NOMO-1 (cell line): ENCODE measurements at regions not wholly inside any gene's neighbourhood (a gene's known extent, or its start where the extent isn't known, plus 50 kb on each side); places are given as distances from the start of the nearest gene placed in this dataset.
A peak's percentile ranks its signal among the peaks of the same experiment; 100 is the strongest.
"Not testable (repeated sequence)": the region's sequence is repeated elsewhere in the genome, so short reads cannot be mapped to it uniquely, and the experiment has no call there.

Source experiments
- DNase-seq, 2 experiments: peaks; one replicate each; lab custom pipeline; 2025; ENCODE audit not compliant: unreplicated experiment in 2 of 2; lab: John Stamatoyannopoulos, UW

DNA sequence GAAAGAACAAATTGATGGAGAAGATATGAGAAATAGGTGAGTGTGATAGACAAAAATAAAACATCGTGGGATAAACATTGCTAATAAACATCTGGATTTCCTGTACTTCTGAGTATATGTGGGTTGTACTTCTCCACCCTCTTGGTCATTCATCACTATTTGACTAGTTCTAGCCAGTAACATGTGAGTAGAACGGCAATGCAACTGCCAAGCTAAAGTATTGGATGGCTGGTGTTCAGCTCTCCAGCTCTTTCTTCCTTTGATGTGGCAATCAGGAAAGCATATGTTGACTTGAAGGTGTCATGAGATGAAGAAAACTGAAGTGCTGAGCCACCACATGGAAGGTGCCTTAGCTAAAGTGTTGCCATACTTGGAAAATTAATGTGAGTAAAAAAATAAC lies 144.9 kb downstream of the SCG2 start:
- no peak for DNase-seq

DNA sequence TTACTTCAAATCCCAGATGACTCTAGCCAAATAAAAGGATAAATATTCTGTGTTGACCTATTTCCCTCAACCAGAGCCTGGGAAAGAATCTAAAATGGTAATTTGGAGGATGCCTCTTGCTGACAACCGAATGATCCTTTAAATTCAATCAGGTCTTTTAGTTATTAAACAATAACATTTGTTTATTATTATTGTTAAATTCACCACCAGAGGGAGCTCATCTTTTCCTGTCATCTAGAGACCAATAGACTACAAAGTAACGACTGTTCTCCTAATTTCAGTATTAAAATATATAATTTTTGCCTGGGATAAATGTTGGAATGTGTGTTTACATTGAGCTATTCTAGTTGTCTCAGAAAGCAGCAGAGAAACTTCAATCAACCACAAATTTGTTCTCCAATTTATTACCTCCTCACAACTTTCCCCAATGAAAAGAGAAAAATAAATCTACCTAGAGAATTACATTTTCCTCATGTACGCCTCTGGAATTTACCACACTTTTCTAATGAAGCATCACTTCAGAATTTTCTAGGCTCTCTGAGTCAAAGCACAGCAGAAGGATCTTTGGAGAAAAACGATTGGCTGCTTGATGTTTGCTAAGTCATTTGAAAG lies 142.7 kb downstream of the SCG2 start:
- DNase-seq = no peak

DNA sequence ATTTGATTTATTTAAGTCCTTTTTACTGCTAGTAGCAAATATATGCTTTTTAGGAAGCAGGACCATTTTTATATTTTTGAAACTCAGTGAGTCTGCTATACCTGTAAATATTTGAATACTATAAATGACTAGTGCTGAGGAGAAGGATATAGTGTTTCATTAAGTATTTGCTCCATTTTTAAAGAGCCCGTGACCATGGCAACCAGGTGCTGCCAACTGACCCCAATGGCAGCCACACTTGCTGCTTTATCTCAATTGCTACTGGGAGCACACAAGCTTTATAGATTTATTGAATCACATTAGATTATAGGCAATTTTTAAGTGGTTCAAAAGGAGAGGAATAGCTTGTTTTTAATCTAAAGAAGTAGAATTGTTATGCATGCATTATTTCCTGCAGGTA lies 142.0 kb downstream of the SCG2 start:
- no peak for DNase-seq

DNA sequence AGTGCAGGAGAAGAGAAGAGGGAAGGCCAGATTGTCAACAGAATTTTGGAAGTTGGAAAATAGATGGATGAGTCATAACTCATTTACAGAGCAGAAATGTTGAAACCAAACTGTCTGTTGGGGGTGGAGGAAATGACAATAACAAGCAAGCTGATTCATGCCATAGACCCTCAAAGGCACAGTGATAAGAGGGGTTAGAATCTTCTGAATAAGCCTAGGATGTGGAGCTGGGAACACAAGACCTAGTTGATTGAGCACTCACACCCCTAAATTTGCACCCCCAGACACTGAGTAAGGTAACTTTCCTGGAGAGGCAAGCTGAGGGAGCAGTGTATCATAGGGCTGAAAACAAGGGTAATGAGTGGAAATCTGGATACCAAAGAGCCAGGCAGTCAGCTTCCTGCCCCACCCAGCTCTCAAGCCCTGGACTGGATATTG lies 141.4 kb downstream of the SCG2 start:
- peak; percentile 69 to 79 for DNase-seq

DNA sequence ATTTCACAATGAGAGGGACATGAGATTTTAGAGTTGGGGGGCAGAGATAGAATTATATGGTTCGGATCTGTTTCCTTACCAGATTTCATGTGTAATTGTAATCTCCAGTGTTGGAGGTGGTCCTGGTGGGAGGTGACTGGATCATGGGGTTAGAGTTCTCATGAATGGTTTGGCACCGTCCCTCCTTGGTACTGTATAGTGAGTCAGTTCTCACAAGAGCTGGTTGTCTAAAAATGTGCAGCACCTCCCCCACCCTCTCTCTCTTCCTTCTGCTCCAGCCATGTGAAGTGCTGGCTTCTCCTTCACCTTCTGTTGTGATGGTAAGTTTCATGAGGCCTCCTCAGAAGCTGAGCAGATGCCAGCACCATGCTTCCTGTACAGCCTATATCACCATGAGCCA lies 138.1 kb downstream of the SCG2 start:
- DNase-seq = no peak

DNA sequence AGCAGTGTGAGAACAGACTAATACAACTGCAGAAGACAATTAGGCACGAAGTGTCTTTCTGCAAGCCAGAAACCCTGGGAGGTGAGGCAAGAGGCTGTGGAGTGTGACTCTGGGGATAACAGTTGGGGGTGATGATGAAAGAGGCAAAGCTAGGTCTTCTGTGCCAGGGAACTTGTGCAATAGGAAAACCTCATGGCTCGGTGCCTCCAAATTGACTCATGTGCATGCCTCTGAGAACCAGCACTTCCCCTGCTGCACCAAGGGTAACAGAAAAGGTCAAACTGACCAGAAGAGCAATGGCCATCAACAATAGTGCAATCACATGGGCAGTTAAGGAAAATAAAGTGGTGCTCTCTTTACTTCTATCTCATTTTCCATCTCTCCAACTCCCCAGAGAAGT lies 136.4 kb downstream of the SCG2 start:
- DNase-seq = peak; percentile 93 to 98

DNA sequence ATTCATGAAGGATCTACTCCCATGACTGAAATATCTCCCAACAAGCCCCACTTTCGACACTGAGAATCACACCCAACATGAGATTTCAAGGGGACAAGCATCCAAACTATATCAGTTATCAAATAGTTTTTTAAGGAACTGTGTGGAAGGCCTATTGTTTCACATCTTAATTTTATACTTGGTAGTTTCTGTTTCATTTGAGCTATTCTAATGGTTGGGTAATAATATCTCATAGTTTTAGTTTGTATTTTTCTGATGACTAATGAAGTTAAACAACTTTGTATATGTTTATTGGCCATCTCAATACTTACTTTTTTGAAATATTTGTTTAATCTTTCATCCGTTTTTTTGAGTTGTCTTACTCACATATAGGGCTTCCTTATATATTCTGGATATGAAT lies 135.0 kb downstream of the SCG2 start:
- peak in 1 of 2 experiments; percentile 31 for DNase-seq

DNA sequence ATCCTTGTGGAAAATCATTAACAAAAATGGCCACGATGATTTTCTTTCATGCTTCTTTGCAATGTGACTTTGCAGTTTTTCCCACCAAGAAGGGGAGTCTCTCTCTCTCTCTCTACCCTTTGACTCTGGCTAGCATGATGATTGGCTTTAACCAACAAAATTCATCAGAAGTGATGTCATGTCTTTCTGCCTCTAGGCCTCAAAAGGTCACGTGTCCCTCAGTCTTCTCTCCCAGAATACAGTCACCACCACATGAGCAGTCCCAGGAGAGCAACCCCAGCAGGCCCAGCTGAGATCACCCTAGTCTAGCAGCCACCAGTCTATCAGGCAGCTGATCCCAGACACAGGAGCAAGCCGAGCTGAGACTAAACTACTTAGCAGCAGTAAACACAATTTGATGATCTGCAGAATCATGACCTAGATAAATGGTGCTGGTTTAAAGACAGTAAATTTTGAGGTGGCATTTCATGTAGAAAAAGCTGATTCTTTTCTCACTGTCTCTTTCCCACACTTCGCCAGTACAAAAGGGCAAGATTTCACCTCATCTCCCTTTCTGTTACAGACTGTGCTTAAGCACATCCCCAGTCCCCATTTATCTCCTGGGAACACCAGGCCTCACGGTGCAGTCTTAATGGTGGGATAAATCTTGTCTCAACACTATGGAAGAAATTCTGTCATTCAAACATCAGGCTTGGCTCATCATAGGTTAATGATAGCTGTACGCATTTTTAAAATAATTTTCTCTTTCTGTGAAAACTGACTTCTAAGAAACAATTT lies 132.7 kb downstream of the SCG2 start:
- DNase-seq = no peak

DNA sequence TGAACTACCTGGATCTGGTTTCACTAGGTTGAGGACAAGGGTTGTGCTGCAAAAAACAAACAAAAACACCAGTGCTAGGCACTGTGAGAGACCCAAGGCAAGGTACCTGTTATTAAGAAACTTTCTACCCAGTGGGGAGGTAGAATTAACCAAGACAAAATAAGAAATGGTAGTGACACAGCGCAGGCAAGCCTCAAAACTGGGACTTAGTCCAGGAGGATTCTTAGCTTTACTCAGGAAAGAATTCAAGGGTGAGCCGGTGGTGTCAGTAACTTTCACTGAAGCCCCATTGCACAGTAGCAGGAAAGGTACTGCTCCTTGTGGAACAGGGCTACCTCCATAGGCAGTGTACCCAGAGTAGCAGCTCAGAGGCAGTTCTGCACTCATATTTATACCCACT lies 131.6 kb downstream of the SCG2 start:
- DNase-seq = no peak

DNA sequence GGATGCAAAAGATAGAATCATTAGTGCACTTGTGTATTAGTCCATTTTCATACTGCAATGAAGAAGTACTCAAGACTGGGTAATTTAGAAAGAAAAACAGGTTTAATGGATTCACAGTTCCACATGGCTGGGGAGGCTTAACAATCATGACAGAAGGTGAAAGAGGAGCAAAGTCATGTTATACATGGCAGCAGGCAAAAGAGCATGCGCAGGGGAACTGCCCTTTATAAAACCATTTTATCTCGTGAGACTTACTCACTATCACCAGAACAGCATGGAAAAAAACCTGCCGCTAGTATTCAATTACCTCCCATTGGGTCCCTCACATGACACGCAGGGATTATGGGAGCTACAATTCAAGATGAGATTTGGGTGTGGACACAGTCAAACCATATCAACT lies 129.4 kb downstream of the SCG2 start:
- no peak for DNase-seq

DNA sequence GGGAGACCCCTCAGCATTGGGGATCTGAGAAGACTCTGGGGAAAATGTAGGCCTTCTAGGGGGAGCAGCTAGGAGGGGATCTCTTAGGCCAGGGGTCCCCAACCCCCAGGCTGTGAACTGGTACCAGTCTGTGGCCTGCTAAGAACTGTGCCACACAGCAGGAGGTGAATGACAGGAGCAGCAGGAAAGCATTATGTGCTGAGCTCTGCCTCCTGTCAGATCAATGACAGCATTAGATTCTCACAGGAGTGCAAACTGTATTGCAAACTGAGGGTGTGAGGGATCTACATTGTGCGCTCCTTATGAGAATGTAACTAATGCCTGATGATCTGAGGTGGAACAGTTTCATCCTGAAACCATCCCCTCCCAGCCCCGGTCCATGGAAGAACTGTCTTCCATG lies 127.3 kb downstream of the SCG2 start:
- DNase-seq = no peak

DNA sequence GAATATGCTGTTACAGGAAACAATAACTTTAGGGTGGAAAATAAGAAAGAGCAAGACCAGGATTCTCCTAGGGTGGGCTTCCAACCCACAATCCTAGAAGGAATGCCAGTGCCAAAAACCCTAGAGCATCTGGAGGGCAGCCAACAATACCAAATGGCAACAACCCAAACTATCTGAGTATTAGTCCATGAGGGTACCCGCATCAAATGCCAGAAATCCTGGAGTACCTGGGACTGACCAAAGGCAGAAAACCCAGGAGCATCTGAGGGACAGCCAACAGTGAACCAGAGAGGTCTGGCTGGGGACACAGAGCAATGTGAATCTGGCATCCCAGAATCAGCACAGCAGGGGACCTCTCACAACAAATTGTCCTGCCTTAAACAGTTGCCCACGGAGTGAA lies 126.3 kb downstream of the SCG2 start:
- no peak for DNase-seq

DNA sequence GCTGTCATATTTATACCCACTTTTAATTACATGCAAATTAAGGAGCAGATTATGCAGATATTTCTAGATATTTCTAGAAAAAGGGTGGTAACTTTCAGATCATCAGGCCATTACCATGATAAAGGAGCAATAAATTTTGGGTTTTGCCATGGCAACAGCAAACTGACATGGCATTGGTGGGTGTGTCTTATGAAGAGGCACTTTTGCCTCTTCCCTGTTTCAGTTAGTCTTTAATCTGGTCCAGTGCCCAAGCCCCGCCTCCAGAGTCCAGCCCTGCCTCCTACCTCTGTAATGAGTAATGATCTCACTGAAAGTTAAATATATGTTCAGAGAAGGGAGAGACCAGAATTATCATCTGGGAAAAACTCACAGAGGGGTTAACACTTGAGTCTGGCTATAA lies 124.8 kb downstream of the SCG2 start:
- DNase-seq = no peak

DNA sequence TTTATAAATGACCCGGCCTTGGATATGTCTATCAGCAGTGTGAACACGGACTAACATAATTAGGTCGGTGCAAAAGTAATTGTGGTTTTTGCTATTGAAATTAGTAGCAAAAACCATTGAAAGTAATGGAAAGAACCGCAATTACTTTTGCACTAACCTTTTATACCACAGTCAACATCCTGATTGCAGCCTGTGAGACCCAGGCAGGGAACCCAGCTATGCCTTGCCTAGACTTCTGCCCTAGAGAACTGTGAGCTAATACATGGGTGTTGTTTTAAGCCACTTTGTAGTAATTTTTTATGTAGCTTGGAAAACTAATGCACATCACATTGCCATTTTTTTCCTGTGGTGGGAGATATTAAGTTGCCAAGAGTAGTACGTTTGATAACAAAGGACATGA lies 120.7 kb downstream of the SCG2 start:
- no peak for DNase-seq

DNA sequence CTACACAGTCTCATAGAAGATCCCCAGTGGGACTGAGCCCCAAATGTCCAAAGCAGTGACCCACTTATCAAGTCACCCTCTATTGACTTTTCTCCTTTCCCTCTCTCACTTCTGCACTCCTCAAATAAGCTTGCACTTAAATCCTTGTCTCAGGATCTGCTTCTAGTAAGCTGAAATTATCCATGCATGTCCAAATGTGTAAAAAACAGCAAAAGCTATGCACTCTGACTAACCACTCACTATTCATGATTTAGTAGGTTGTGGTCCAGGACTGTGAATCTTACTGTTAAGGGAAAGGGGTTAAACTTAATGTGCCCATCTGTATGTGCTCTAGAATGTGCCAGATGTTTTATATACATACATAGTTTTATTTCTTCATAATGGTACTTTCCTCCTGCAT lies 115.4 kb downstream of the SCG2 start:
- DNase-seq = no peak

DNA sequence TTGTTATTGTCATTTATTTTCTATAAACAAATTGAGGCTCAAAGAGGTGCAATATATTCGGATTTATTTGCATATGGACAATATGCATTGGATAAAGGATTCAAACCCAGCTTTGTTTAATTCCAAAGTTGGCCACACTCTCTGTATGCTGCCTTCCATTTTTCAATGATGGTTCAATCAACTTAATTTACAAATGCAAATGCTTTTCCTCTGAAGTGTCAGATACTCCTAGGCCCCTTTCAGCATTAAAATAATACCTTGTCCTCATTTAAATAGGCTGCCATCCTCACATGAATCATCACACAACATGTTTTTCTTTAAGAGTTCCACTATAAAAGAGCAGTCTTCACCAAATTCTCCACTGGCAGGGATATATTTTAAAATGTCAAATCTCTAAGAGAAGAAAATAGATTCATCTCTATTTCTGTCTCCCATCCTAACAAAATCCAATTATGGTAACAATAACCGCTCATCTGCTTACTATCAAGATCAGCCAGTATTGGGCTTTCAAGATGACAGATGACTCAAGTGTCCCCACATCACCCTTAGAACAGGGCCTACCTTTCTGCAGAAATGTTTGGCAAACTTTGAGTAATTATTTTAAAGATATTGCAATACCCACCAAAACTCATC lies 114.8 kb downstream of the SCG2 start:
- DNase-seq = no peak

DNA sequence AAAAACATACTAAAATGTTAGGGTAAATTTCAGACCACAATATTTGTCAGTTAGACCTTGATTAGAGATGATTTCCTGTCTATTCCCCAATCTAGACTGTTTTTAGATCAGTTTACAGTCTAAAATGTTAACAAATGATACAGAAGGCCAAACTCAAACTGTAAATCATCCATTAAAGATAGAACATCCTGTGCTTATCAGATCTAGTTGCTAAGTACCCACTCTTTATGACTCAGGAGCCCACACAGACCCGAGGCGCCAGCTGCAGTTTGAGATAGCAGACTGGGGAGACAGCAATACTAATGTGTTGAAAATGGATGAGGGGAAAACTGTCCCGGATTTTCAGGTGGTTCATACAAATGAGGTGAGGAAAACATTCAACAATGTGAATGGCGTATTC lies 113.3 kb downstream of the SCG2 start:
- DNase-seq = no peak

DNA sequence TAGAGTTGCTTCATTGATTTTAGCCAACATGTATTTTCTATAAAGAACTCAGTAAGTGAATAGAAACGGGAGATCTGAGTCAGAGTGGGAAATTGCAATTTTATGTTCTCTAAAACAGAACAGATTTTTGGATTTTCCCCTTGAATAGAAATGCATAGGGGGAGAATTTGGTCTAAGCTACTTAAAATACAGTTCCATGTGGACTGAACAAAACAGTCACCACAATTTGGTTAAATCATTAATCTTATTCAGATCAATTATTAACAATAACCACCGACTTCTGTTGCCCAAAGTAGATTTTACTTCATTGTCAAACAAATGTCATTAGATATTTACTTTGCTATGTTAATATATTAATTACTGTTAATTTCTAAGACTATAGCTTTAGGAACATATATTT lies 107.7 kb downstream of the SCG2 start:
- DNase-seq = no peak

DNA sequence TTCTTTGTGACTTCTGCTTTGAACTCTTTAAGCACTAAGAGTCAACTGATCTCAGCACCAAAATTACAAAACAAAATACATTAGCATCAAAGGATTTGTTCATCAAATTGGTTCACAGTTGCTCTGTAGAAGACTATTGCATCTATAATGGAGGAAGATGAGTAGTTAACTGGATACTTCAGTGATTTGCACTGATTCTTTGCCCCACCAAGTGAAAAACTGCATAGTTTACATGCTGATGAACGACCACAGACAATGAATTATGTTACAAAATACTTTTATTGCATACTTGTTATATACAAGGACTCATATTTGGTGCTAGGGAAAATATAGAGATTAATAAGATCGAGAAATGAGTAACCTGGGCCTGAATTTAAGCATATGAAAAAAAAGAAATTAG lies 107.2 kb downstream of the SCG2 start:
- DNase-seq = no peak

DNA sequence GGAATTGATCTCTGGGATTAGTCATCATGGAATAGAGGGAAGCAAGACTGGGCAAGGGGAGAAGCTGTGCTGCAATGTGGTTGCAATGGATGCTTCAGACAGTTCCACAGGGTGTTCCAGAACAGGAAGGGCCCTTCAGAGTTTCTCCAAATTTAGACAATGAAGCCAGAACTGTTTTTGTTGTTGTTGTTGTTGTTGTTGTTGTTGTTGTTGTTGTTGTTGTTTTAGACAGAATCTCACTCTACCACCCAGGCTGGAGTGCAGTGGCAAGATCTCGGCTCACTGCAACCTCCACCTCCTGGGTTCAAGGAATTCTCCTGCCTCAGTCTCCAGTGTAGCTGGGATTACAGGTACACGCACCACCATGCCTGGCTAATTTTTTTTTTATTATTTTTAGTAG lies 105.3 kb downstream of the SCG2 start:
- DNase-seq = not testable (repeated sequence)

DNA sequence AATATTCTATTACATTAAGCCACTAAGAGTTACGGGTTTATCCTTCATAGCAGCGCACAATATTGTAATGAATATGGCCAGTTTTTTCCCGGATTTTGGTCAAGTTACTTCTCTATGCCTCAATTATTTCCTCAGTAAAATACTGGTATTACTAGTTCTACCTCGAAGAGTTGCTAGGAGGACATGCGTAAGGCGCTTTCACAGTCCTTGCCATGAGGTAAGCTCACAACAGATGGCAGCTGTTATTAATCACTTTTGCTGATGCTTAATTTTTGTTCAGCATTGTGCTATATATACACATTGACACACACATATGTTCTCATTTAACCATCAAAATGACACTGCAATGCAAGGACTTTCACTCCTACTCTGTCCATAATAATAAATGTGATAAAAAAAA lies 101.5 kb downstream of the SCG2 start:
- DNase-seq = no peak

DNA sequence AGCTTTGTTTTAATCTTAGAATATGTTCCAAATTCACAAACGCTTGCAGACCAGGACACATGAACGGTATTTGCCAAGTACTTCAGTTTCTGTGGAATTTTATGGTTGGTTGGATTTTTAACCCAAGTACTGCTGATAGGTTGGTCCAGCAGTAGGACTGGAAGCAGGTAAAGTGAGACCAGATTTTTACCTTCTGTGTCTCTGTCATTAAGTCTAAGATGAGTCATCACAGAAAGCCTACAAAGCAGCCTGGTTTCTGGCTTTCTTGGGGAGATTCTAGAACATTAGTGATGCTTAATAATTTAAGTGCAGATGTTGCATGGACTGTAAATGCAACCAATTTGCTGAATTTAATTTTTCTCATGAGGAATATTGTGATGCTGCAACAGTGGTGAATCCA lies 100.5 kb downstream of the SCG2 start:
- no peak for DNase-seq
